ENCODE measurements at regions not wholly inside any gene's neighbourhood (a gene's known extent, or its start where the extent isn't known, plus 50 kb on each side); places are given as distances from the start of the nearest gene placed in this dataset.

DNA sequence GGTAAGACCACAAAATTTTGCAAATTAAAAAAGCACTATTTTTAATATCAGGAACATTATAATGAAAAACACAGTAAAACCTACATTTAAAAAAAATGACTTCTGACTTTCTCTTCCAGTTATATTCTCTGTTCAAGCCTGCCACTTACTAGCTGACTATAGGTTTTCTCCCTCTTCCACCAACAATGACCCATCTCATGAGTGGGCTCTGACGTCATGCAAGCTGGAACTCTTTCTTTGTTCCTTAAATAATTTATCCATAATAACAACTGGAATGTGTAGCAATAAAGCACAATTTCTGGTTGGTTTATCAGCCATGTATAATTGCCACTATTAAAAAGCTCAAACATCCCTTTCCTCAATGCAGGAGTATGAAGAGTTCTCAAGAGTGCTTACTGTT lies 378.1 kb upstream of the FAM174A start (continued):
- TF ChIP-seq, protein P1, sequence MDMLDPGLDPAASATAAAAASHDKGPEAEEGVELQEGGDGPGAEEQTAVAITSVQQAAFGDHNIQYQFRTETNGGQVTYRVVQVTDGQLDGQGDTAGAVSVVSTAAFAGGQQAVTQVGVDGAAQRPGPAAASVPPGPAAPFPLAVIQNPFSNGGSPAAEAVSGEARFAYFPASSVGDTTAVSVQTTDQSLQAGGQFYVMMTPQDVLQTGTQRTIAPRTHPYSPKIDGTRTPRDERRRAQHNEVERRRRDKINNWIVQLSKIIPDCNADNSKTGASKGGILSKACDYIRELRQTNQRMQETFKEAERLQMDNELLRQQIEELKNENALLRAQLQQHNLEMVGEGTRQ (IDR thresholded peaks at IDR 0.05; ENCODE audit: low read length) = no peak
- TF ChIP-seq, protein P2, sequence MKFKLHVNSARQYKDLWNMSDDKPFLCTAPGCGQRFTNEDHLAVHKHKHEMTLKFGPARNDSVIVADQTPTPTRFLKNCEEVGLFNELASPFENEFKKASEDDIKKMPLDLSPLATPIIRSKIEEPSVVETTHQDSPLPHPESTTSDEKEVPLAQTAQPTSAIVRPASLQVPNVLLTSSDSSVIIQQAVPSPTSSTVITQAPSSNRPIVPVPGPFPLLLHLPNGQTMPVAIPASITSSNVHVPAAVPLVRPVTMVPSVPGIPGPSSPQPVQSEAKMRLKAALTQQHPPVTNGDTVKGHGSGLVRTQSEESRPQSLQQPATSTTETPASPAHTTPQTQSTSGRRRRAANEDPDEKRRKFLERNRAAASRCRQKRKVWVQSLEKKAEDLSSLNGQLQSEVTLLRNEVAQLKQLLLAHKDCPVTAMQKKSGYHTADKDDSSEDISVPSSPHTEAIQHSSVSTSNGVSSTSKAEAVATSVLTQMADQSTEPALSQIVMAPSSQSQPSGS (IDR thresholded peaks at IDR 0.05; ENCODE audit: low read length) = no peak
- TF ChIP-seq EZH2 (IDR thresholded peaks at IDR 0.05; ENCODE audit: low read depth, low read length, severe bottlenecking) (no peak), BACH1 (IDR thresholded peaks at IDR 0.05; ENCODE audit: low read length) (no peak), KDM5A (IDR thresholded peaks at IDR 0.05; ENCODE audit: low read length) (no peak), TEAD4 (IDR thresholded peaks at IDR 0.05; ENCODE audit: low read depth, low read length) (no peak)

Measured in H1 (cell line).